ENCODE measurements at regions not wholly inside any gene's neighbourhood (a gene's known extent, or its start where the extent isn't known, plus 50 kb on each side); places are given as distances from the start of the nearest gene placed in this dataset.
"Not testable (repeated sequence)": the region's sequence is repeated elsewhere in the genome, so short reads cannot be mapped to it uniquely, and the experiment has no call there.

GRCh38 chr7:106750773-106751172 lies 89.8 kb upstream of the CCDC71L start:
- H3K4me1 ChIP-seq = peaks cover 0 to 15% (median 0%) of the 10 kb centered on the region in 3 donors
- no peaks in the 10 kb centered on the region for H3K27me3 ChIP-seq
- no peak overlapping the region for H3K27ac ChIP-seq
- no peak for TF ChIP-seq CTCF (IDR thresholded peaks at IDR 0.05)
- TF ChIP-seq EP300 (IDR thresholded peaks at IDR 0.05) = no peak
- no peak for TF ChIP-seq POLR2A (IDR thresholded peaks at IDR 0.05)
- no peak for TF ChIP-seq POLR2AphosphoS5 (IDR thresholded peaks at IDR 0.05)
- H3K9me3 ChIP-seq = peaks cover 0 to 7% (median 0%) of the 10 kb centered on the region in 3 donors
- no peak overlapping the region for H3K4me3 ChIP-seq
- no peak for ATAC-seq
- H3K36me3 ChIP-seq = no peaks in the 10 kb centered on the region
- 61 to 80% methylated on average over 2 to 3 of the region's 7 CpGs for WGBS, 2 donors (ENCODE audit: low coverage in 1 of 2)

DNA sequence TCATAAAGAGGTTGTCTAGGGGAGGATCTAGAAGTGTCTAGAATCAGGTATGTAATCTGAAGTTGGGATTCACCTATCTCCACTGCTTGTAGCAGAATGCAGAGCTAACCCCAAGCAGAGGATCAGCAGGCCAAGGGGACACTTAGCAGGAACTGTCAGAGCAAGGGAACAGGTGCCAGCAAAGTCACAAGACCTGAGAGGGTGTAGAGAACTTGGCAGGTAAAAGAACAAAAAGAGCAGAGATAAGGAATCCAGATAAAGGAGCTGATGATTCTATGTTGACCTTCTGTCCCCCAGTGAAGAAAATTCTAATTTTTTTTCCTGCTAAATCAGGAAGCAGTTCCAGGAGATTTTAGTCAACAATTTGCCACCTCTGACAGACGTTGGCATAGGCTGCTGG lies 91.4 kb upstream of the CCDC71L start:
- Histone ChIP-seq H3K27ac (no peak overlapping the region), H3K9me3 (peaks cover 0 to 7% (median 0%) of the 10 kb centered on the region in 3 donors), H3K4me1 (peaks cover 0 to 7% (median 0%) of the 10 kb centered on the region in 3 donors), H3K4me3 (no peak overlapping the region), H3K36me3 (no peaks in the 10 kb centered on the region), H3K27me3 (no peaks in the 10 kb centered on the region)
- no peak for ATAC-seq
- 50% methylated on average over 1 of the region's 1 CpG; no CpG with 5 or more reads in 1 of the 2 donors for WGBS, 2 donors (ENCODE audit: low coverage in 1 of 2)
- TF ChIP-seq EP300 (IDR thresholded peaks at IDR 0.05) = no peak
- TF ChIP-seq CTCF (IDR thresholded peaks at IDR 0.05) = no peak
- no peak for TF ChIP-seq POLR2A (IDR thresholded peaks at IDR 0.05)
- TF ChIP-seq POLR2AphosphoS5 (IDR thresholded peaks at IDR 0.05) = no peak

- not testable (repeated sequence) for H3K4me3 ChIP-seq, H3K4me1 ChIP-seq, H3K36me3 ChIP-seq, H3K27me3 ChIP-seq, H3K9me3 ChIP-seq, ATAC-seq, H3K27ac ChIP-seq
- 82 to 100% methylated on average over 3 of the region's 3 CpGs for WGBS, 2 donors (ENCODE audit: low coverage in 1 of 2)
Observed at GRCh38 chr7:106755024-106755423, 94.1 kb upstream of the CCDC71L start.

- TF ChIP-seq EP300 (IDR thresholded peaks at IDR 0.05) (no peak), POLR2A (IDR thresholded peaks at IDR 0.05) (no peak), CTCF (IDR thresholded peaks at IDR 0.05) (no peak), POLR2AphosphoS5 (IDR thresholded peaks at IDR 0.05) (no peak)
- no peak for ATAC-seq
- H3K36me3 ChIP-seq = no peaks in the 10 kb centered on the region
- peaks cover 0 to 8% (median 0%) of the 10 kb centered on the region in 3 donors for H3K4me1 ChIP-seq
- 84% methylated on average over 1 of the region's 1 CpG; no CpG with 5 or more reads in 1 of the 2 donors for WGBS, 2 donors (ENCODE audit: low coverage in 1 of 2)
- no peaks in the 10 kb centered on the region for H3K27me3 ChIP-seq
- no peak overlapping the region for H3K4me3 ChIP-seq
- peaks cover 0 to 7% (median 0%) of the 10 kb centered on the region in 3 donors for H3K9me3 ChIP-seq
- H3K27ac ChIP-seq = no peak overlapping the region
Observed at GRCh38 chr7:106755641-106756040, 94.7 kb upstream of the CCDC71L start.

DNA sequence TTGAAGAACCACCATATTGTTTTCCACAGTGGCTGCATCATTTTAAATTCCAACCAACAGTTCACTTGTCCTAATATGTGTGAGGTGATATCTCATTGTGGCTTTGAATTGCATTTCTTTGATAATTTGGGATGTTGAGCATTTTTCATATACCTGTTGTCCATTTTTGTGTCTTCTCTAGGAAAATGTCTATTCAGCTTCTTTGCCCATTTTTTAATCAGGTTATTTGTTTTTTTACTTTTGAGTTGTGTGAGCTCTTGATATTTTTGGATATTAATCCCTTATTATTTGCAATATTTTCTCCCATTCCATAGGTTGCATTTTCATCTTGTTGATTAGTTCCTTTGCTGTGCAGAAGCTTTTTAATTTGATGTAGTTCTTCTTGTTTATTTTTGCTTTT lies 95.1 kb upstream of the CCDC71L start:
- Histone ChIP-seq H3K4me3 (no peak overlapping the region), H3K36me3 (no peaks in the 10 kb centered on the region), H3K9me3 (peaks cover 0 to 7% (median 0%) of the 10 kb centered on the region in 3 donors), H3K27ac (no peak overlapping the region), H3K4me1 (peaks cover 0 to 8% (median 0%) of the 10 kb centered on the region in 3 donors), H3K27me3 (no peaks in the 10 kb centered on the region)
- ATAC-seq = no peak
- TF ChIP-seq POLR2AphosphoS5 (IDR thresholded peaks at IDR 0.05) = no peak
- no peak for TF ChIP-seq CTCF (IDR thresholded peaks at IDR 0.05)
- no peak for TF ChIP-seq POLR2A (IDR thresholded peaks at IDR 0.05)
- TF ChIP-seq EP300 (IDR thresholded peaks at IDR 0.05) = no peak

All from gastroesophageal sphincter (tissue), 4 donors.